ENCODE measurements at regions not wholly inside any gene's neighbourhood (a gene's known extent, or its start where the extent isn't known, plus 50 kb on each side); places are given as distances from the start of the nearest gene placed in this dataset.

DNA sequence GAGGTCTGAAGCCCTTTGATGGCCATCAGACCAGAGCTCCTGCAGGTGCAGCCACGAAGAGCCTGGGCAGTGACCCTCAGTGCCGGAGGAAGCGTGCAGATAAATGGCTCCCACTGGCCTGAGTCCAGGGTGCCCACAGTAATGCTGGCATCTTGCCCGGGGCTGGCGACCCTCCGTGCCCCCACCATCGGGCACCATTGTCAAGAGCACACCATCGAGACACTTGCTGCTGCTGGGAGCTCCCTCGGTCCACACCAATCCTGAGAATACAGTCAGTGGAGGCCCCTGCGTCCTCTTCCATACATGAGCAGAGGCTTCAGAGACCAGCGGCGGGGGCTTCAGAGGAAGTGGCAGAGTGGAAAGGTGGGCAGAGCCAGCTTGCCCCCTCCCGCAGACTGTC lies 1448.3 kb downstream of the BRD1 start:
- DNase-seq (ENCODE audit: low read depth, low spot score), result no peak
- no TSS peak for BruUV-seq (replicated peaks)
- Histone ChIP-seq H3K4me1 (ENCODE audit: control insufficient read depth, insufficient read depth, low read length) (no peaks in the 10 kb centered on the region), H3K36me3 (ENCODE audit: control insufficient read depth, insufficient read depth, low read length) (no peaks in the 10 kb centered on the region), H3K4me3 (ENCODE audit: low read depth in 2 of 2, low read length in 2 of 2) (no peak overlapping the region), H3K9me3 (ENCODE audit: control insufficient read depth, insufficient read depth, low read depth, low read length) (no peaks in the 10 kb centered on the region), H3K27ac (ENCODE audit: low read length) (no peak overlapping the region), H3K27me3 (ENCODE audit: control insufficient read depth, insufficient read depth, low read length) (no peaks in the 10 kb centered on the region; the same call in 1 of the 2 replicates)
- in situ Hi-C loops (cut with HindIII; ENCODE audit: low pct_unique_long_range_greater_than_20kb, low sequenced_read_pairs) (no loop called here), intact Hi-C loops (cut with micrococcal nuclease; ENCODE audit: unreplicated experiment) (no loop called here)
- no peak for ATAC-seq
- CTCF ChIA-PET, result no interaction called here
- TF ChIP-seq POLR2AphosphoS5 (IDR thresholded peaks at IDR 0.05; ENCODE audit: low read depth, low read length) (no peak), TCF7L2 (IDR thresholded peaks at IDR 0.05; ENCODE audit: low read depth, low read length) (no peak), SIN3A (IDR thresholded peaks at IDR 0.05; ENCODE audit: borderline replicate concordance, insufficient read depth, low read depth, low read length) (no peak)
- TF ChIP-seq, protein P1, sequence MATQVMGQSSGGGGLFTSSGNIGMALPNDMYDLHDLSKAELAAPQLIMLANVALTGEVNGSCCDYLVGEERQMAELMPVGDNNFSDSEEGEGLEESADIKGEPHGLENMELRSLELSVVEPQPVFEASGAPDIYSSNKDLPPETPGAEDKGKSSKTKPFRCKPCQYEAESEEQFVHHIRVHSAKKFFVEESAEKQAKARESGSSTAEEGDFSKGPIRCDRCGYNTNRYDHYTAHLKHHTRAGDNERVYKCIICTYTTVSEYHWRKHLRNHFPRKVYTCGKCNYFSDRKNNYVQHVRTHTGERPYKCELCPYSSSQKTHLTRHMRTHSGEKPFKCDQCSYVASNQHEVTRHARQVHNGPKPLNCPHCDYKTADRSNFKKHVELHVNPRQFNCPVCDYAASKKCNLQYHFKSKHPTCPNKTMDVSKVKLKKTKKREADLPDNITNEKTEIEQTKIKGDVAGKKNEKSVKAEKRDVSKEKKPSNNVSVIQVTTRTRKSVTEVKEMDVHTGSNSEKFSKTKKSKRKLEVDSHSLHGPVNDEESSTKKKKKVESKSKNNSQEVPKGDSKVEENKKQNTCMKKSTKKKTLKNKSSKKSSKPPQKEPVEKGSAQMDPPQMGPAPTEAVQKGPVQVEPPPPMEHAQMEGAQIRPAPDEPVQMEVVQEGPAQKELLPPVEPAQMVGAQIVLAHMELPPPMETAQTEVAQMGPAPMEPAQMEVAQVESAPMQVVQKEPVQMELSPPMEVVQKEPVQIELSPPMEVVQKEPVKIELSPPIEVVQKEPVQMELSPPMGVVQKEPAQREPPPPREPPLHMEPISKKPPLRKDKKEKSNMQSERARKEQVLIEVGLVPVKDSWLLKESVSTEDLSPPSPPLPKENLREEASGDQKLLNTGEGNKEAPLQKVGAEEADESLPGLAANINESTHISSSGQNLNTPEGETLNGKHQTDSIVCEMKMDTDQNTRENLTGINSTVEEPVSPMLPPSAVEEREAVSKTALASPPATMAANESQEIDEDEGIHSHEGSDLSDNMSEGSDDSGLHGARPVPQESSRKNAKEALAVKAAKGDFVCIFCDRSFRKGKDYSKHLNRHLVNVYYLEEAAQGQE (IDR thresholded peaks at IDR 0.05; ENCODE audit: insufficient read depth in 1 of 2, low read depth in 2 of 2, low read length in 1 of 2), result no peak
- TF ChIP-seq, protein P2, sequence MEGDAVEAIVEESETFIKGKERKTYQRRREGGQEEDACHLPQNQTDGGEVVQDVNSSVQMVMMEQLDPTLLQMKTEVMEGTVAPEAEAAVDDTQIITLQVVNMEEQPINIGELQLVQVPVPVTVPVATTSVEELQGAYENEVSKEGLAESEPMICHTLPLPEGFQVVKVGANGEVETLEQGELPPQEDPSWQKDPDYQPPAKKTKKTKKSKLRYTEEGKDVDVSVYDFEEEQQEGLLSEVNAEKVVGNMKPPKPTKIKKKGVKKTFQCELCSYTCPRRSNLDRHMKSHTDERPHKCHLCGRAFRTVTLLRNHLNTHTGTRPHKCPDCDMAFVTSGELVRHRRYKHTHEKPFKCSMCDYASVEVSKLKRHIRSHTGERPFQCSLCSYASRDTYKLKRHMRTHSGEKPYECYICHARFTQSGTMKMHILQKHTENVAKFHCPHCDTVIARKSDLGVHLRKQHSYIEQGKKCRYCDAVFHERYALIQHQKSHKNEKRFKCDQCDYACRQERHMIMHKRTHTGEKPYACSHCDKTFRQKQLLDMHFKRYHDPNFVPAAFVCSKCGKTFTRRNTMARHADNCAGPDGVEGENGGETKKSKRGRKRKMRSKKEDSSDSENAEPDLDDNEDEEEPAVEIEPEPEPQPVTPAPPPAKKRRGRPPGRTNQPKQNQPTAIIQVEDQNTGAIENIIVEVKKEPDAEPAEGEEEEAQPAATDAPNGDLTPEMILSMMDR (IDR thresholded peaks at IDR 0.05), result no peak
- POLR2A ChIA-PET, result no interaction called here

DNA sequence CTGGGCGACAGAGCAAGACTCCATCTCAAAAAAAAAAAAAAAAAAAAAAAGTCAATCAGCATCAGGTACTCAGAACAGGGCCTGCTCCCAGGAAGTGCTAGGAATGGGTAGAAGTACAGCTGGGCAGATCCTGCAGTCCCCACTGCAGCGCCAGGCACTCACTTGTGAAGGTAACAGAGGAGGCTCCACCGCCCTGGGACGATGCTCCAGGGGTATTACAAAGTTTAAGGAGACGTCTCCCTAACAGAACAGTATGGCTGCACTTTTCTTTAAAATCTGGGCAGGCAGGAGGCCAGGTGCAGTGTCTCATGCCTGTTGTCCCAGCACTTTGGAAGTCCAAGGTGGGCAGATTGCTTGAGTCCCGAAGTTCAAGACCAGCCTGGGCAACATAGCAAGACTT lies 1449.0 kb downstream of the BRD1 start:
- Histone ChIP-seq H3K27me3 (ENCODE audit: control insufficient read depth, insufficient read depth, low read length) (no peaks in the 10 kb centered on the region; the same call in 1 of the 2 replicates), H3K4me1 (ENCODE audit: control insufficient read depth, insufficient read depth, low read length) (no peaks in the 10 kb centered on the region), H3K4me3 (ENCODE audit: low read depth in 2 of 2, low read length in 2 of 2) (no peak overlapping the region), H3K27ac (ENCODE audit: low read length) (no peak overlapping the region), H3K36me3 (ENCODE audit: control insufficient read depth, insufficient read depth, low read length) (no peaks in the 10 kb centered on the region), H3K9me3 (ENCODE audit: control insufficient read depth, insufficient read depth, low read depth, low read length) (no peaks in the 10 kb centered on the region)
- ChIA-PET CTCF (no interaction called here), POLR2A (interaction anchor here (0.7 kb wide), 1 partner anchor 44 kb away, joined by 13 read pairs; no protein-coding TSS in a partner anchor)
- intact Hi-C loops (cut with micrococcal nuclease; ENCODE audit: unreplicated experiment), result no loop called here
- BruUV-seq (replicated peaks), result no TSS peak
- TF ChIP-seq, protein P1 (IDR thresholded peaks at IDR 0.05; ENCODE audit: insufficient read depth in 1 of 2, low read depth in 2 of 2, low read length in 1 of 2), result no peak
- no peak for TF ChIP-seq SIN3A (IDR thresholded peaks at IDR 0.05; ENCODE audit: borderline replicate concordance, insufficient read depth, low read depth, low read length)
- TF ChIP-seq POLR2AphosphoS5 (IDR thresholded peaks at IDR 0.05; ENCODE audit: low read depth, low read length), result no peak
- TF ChIP-seq TCF7L2 (IDR thresholded peaks at IDR 0.05; ENCODE audit: low read depth, low read length), result no peak
- TF ChIP-seq, protein P2 (IDR thresholded peaks at IDR 0.05), result no peak
- in situ Hi-C loops (cut with HindIII; ENCODE audit: low pct_unique_long_range_greater_than_20kb, low sequenced_read_pairs), result no loop called here
- ATAC-seq (no peak), DNase-seq (ENCODE audit: low read depth, low spot score) (no peak)

Measured in Panc1 (cell line).